GM18867 (cell line): ENCODE measurements at regions not wholly inside any gene's neighbourhood (a gene's known extent, or its start where the extent isn't known, plus 50 kb on each side); places are given as distances from the start of the nearest gene placed in this dataset.

Experiments
- ATAC-seq: cut with Tn5 transposase; IDR thresholded peaks from one replicate; pipeline ENCODE4 v1.9.1; 2021; ENCODE audit warnings: mild to moderate bottlenecking, moderate library complexity; ENCODE audit not compliant: unreplicated experiment

DNA sequence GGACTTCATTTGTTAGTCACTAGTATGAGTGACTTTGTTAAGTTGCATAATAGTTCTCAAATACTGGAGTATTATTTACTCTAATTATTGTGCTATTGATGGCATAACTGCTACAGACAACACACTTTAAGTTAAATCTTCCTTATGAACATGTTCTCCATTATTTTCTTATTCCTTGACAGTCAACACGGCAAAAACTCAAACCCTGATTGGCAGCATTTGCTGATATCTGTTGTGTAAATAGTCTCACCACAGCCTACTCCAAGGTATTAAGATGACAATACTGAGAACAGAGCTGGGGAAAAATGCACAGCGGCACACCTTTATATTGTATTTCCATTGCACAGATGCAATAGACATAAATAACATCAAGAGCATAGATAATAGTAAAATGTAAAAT is 568.0 kb upstream of the AADAT start:
- ATAC-seq, result no peak

DNA sequence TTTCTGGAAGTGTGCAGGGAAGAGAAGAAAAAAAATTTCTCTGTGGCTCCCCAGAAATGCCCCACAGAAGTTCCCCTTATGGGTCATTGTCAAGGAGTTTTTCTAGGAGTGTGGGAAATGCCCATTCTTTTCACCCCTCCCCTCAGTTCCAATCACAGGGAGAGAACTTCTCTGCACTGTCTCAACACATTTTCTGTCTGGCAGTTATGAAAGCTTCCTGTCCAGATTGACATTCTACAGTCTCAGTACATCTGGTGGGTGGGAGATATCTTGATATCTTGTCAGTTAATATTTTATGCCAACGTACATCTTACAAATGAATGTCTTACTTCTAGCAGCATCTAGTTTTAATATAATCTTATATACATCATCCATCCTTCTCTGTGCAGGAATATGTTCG is 566.8 kb upstream of the AADAT start:
- ATAC-seq, result no peak

DNA sequence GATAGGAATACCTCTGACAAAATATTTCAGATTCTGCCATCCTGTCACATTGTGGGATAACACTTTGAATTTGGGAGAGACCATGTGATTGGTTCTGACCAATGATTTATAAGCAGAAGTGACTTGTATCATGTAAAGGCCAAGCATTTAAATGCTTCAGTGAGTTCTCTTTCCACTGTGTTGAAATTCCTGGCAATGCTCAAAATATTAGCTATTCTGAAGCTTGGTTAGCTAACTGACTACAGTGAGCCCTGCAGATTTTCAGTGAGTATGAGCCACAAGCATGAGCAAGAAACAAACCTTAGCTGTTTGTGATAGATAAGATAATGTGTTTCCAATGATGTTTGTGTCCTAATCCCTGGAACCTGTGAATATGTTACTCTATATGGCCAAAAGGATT is 562.8 kb upstream of the AADAT start:
- no peak for ATAC-seq

DNA sequence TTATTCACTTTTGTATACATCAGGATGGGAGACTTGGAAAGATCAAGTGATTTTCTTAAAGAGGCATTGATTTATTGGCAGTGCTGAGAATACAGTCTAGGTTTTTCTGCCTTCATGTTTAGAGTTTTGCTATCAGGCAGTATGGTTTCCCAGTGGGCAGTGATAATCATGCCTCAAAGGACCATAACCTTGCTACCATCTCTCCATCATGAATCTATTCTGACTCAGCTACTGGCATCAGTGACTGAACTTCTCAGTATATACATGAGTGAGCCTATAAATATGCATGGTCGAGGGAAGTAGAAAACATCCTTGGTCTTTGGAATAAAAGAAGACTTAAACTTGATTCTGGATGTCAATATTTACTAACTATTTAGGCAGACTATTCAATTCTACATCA is 562.0 kb upstream of the AADAT start:
- ATAC-seq, result no peak

DNA sequence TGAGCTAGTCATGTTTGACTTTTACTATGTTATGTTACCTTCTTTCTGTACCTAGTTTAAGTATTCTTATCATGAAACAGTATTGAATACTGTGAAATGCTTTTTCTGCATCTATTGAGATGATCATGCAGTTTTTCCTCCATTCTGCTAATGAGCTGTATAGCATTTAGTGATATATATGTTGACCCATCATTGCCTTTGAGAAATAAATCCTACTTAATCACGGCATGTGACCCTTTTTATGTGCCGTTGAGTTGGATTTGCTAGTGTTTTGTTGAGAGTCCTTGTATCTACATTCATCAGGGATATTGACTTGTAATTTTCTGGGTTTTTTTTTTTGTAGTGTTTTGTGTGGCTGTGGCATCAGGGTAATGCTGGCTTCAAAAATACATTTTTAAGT is 537.7 kb upstream of the AADAT start:
- ATAC-seq, result no peak

DNA sequence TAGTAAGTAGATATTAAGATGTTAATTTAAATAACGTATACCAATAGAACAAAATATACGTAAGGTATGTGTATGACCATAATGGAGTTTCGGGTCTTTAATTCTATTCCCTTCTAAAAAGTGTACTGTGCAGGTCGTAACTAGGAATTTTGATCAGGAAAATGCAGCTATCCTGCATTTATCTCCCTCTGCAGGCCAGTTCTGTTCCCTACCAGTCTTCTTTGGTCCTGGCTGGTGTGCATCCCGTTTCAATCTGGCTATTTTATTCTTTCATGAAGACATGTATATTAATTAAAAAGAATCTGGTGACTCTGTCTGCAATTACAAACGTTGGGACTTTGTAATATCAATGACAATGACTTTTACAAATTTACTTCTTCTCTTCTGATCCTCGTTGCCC is 534.1 kb upstream of the AADAT start:
- no peak for ATAC-seq

DNA sequence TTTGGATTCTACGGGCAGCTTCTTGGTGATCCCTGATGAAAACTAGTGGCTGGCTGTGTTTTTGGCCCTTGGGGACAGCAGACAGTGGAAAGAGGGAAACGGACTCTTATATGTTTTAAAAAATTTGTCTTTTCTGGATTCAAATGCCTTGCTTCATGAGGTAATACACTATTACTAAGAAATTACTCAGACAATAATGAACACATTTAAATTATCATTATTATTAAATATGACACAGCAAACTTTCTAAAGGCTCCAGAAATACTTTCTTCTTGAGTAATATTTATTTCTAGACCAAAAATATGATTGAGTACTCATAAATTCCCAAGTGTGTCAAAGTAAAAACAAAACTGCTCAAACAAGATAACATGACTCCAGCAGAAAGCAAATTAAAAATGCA is 520.7 kb upstream of the AADAT start:
- no peak for ATAC-seq

DNA sequence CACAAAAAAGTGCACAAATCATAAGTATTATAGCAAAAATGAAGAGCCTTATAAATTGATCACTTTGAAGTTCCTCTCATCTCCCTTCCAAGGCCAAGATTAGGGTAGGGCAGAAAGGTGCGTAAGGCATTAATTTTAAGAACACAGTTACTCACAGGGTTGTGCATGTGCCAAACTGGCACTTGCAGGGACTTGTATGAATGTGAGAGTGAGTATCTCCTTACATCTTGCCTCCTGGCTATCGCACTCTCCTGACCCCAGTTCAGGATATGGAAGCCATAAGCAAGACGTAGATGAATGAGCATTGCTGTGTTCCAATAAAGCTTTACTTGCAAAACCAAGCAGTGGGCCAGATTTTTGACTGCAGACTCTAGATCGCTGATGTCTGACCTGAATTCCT is 510.1 kb upstream of the AADAT start:
- ATAC-seq, result no peak

DNA sequence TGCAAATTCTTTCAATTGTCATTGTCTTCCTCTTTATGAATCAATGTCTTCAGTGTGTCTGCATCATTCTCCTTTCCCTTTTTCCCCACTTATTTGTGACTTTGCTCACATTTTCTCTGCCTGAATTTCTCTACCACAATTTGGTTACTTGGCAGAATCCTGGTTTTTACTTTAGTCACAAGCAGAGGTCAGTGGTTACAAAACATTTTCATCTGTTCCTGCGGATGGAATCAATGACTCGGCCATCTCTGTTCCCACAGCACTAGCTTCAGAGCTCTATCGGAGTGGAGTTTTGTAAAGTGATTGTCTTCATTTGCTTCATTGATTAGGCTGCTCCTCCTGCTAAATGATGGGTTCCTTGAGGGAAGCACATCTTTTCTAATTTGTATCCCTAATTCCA is 501.3 kb upstream of the AADAT start:
- ATAC-seq, result no peak

DNA sequence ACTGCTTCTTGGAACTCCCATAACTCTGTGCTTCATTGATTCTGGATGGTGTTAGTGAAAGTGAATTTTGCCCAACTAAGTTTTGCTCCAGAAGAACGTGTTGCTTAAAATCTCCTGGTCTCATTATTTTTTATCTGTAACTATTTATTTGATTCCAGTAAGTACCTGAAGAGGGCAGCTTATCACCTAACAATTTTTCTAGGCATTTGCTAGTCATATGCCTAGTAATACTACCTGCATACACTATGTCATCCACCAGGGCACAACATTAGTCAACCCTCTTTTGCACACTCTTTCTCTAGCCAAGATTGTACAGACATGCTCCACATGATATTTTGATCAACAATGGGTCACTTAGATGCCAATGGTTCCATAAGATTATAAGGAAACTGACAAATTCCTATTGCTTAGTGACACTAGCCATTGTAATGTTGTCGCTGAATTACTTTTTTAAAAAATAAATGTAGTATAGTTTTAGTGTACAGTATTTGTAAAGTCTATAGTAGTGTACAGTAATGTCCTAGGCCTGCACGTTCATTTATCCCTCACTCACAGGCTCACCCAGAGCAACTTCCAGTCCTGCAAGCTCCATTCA is 499.9 kb upstream of the AADAT start:
- peak; percentile 100 for ATAC-seq

DNA sequence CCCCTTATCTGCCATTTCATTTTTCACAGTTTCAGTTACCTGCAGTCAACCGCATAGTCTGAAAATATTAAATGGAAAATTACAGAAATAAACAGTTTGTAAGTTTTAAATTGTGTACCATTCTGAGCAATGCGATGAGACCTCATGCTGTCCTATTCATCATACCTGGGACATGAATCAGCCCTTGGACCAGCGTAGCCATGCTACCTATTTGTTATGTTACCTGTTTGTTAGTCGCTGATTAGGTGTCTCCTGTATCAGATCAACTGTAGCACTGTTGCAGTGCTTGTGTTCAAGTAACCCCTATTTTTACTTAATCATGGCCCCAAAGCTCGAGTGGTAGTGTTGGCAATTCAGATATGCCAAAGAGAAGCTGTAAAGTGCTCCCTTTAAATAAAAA is 492.2 kb upstream of the AADAT start:
- no peak for ATAC-seq

DNA sequence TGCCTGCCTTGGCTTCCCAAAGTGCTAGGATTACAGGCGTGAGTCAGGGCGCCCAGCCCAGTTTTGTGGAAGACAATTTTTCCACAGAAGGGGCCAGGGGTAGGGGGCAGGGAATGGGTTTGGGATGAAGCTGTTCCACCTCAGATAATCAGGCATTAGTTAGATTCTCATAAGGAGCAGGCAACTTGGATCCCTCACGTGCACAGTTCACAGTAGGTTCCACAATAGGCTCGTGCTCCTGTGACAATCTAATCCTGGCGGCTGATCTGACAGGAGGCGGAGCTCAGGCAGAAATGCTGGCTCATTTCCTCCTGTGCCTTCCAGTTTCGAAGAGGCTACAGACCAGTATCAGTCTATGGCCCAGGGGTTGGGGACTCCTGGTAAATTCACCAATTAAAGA is 491.6 kb upstream of the AADAT start:
- no peak for ATAC-seq

DNA sequence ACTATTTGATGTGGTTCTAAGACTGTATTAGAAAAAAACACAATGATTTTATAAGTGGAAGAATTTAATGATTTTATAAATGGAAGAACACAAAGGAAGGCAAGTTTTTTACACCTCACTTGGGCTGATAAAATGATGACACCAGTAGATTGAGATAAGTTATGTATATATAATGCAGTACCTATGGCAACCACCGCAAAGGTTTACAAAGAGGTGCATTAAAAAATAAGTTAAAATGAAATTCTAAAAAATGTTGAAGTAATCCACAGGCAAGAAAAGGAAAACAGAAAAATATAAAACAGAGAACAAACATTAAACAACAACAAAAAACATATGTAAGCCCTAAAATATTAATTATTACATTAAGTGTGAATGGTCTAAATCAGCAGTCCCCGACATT is 490.9 kb upstream of the AADAT start:
- no peak for ATAC-seq

DNA sequence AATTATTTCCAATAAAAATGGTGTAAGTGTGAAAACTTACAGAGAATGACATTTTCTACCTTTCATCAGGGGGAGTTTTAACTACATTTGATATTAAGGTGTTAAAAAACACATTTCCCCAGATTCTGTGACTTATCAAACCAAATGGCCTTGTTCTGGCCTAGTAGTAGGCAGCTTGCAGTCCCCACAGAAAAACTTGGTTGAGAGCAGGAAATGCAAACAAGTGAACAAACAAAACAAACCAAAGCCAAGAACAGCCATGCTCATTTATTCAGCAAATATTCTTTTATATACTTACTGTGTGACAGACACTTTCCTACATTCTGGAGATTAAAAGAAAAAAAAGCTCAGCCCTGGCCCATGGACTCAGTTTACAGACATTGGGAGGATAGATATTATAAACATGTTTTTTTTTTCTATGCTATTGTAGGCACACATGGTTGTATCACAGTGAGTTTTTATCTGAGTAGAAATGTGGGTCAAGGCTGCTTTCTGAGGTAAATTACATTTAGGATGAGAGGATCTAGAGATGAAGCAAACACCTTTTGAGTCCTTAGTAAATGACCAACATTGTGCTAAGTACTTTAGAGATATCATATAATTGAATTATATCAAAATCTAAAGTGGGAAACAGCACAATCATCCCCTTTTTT is 449.2 kb upstream of the AADAT start:
- no peak for ATAC-seq

DNA sequence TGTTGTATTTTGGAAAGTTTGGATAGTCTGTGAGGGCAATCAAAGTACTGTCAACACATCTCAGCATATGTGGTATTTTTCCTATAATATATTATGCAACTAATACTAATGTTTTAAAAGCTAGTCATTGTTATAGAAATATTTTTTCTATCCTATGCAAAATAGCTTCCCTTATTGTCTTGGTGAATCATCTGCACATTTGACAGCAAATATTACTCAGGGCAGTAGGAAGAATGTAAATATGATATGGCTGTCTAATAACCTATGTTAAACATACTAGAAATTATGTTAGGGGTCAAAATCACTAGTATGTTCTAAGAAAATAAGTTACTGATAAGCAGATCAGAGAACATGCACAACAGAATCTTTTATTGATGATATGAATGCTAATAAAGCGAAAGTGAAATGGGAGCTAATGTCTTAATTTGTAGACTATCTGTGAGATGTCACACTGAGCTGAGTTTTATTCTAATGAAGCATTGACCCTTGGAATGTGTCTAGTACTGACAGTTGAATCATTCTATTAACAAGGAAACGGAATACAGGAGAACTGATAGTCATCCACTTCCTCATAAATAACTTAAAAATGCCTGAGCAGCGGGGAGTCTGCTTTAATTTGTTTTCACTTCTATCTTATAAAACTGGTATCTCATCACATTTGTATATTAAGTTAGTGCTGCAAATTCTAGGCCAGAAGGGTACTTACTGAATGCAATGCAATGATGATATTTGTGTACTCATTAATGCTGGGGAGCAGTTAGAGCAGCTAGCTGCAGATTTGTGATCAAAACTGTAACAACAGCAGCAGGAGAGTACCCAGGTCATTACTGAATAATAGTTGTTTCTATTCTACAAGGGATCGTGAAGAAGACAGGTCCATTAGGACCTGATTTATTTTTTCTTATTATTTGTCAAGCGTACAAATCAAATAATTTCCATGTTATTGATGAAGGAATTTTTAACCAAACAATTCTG is 440.3 kb upstream of the AADAT start:
- no peak for ATAC-seq

DNA sequence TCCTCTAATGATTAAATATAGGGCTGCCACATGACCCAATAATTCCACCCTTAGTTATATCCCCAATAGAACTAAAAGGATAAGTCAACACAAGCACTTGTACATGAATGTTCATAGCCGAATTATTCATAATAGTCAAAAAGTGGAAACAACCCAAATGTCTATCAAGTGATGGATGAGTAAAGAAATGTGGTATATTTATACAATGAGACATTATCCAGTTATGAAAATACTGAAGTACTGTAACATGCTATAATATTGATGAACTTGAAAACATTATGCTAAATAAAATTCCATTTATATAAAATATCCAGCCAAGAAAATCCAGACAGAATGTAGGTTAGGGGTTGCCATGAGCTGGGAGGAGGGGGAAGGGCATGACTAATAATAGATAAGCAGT is 436.7 kb upstream of the AADAT start:
- no peak for ATAC-seq

DNA sequence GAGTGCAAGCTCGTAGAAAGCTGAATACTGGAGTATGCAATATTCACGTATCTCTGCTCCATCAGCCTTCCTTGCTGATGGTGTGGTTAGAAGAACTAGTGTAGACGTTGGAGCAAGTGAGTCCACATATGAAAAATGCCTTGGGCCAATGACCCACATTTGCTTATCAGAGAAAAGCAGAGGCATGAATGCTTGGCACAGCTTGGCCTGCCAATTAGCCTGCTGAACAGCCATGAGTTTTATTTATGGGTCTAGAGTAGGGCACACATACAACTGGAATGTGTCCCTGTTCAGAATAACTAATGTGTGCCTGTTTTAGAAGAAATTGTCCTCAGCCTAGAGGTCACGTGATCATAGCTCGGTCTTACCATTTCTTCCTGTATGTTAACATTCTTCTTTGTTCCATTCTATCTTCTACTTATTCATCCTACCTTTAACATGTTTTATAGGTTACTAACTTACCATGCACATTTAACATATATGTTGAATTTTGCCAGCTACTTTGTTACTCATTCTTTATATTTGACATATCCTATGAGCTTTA is 432.7 kb upstream of the AADAT start:
- no peak for ATAC-seq

DNA sequence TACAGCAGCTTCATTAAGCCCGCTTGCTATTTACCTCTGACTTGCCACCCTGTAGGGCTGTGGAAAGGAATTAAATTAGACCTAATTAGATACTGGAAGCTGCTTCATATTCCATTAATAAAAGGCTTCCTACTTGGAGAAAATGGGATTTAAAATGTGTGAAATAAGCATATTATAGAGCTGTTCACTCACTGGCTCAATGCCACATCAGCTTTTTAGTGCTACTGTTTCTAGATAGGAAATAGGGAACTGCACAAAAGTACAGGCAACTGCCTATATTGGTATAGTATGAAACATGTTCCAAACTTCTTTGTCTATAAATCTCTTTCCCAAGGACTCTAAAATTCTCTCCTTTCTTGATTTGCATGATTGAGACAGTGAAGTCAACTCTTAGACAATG is 407.9 kb upstream of the AADAT start:
- peak; percentile 28 for ATAC-seq

DNA sequence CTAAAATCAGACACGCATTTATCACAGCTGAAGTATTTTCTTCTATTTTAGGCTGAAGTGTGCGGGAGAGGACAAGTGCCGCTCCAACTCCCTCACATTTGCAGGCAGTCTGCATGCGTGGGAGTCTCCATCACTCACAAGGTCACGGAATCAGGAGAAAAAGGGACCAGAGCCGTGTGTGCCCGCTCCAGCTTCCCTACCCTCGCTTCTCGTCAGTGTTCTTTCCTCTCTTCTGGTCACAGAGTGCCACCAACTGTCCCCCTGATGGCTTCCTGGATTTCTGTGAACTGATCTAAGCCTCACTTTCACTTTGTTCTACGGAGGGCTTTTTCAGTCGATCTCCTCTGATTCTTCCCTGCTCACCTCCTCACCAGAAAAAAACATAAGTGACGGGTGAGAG is 407.4 kb upstream of the AADAT start:
- peak; percentile 87 for ATAC-seq

DNA sequence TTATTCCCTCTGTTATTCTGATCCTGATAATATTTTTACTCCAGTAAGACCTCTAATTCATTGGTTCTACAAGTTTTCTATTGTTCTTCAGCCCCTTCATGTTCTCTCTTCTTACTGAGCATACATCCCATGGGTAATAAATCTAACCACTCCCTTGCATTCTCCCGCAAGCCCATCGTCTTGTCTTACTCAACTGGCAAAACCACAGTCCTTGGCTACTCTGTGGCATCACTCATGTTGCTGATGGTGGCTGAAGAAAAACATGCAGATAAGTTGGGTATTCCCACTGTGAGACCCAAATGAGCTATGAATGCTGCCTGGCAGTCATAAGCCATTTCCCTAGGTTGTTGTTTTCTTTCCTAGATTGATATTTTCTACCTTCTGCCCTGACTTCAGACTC is 402.2 kb upstream of the AADAT start:
- ATAC-seq, result no peak

DNA sequence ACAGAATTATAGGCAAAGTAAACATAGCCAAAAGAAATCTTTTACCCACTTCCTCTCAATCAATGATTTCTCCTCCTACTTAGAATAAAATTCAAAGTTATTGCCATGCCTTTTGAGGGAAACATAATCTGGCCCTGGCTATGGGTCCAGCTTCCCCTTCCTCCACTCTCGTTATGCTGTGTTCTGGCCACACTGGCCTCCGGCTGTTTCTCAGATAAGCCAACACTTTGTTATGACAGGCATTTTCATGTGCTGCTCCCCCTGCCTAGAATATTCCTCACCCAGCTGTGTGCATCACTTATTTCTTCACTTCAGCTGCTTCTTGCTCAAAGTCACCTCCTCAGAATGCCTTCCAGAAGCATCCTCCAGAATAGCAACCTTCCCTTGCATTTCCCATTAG is 386.6 kb upstream of the AADAT start:
- no peak for ATAC-seq

DNA sequence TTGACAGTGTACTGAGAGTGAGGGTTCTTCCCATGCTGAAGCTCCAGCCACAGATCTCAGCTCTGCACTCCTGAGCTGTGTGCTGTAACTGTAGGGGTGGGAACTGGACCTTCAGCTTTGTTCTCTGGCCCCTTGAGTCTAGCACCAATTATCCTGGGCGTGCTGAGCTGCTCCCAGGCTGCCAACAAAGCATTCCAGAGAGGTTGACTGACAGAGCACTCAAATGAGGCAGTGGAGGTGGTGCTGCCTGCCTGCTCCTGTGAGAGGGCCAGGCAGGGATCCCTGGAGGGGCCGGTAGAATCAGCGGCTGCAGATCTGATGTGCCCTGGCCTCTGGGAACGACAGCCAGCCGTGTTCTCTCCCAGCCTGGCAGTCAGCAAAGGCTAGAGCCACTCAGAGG is 375.7 kb upstream of the AADAT start:
- no peak for ATAC-seq
